ENCODE measurements at regions not wholly inside any gene's neighbourhood (a gene's known extent, or its start where the extent isn't known, plus 50 kb on each side); places are given as distances from the start of the nearest gene placed in this dataset.
A peak's percentile ranks its signal among the peaks of the same experiment; 100 is the strongest.
"Not testable (repeated sequence)": the region's sequence is repeated elsewhere in the genome, so short reads cannot be mapped to it uniquely, and the experiment has no call there.

- Histone ChIP-seq H3K36me3 (ENCODE audit: control insufficient read depth, insufficient read depth, low read length, severe bottlenecking) (no peaks in the 10 kb centered on the region), H3K27me3 (replicated peaks; ENCODE audit: control insufficient read depth, insufficient read depth, low read length) (no peaks in the 10 kb centered on the region), H3K9ac (ENCODE audit: low read length) (no peak overlapping the region), H3K4me1 (ENCODE audit: control insufficient read depth, insufficient read depth, low read length) (no peaks in the 10 kb centered on the region), H3K9me3 (ENCODE audit: control insufficient read depth, low read length) (peaks cover 8% of the 10 kb centered on the region), H3K4me3 (ENCODE audit: low read length) (no peak overlapping the region)
- DNase-seq (ENCODE audit: low read depth): no peak
Measured at GRCh38 chr1:102219463-102219862, 222.7 kb upstream of the OLFM3 start.

- H3K4me1 ChIP-seq (ENCODE audit: control insufficient read depth, insufficient read depth, low read length); H3K9me3 ChIP-seq (ENCODE audit: control insufficient read depth, low read length); H3K4me3 ChIP-seq (ENCODE audit: low read length); H3K9ac ChIP-seq (ENCODE audit: low read length); H3K27me3 ChIP-seq (replicated peaks; ENCODE audit: control insufficient read depth, insufficient read depth, low read length); H3K36me3 ChIP-seq (ENCODE audit: control insufficient read depth, insufficient read depth, low read length, severe bottlenecking); DNase-seq (ENCODE audit: low read depth): not testable (repeated sequence)
Measured at GRCh38 chr1:102210891-102211290, 214.2 kb upstream of the OLFM3 start.

GRCh38 chr1:102191723-102192122, 195.0 kb upstream of the OLFM3 start:
- DNase-seq (ENCODE audit: low read depth): peak; percentile 22
- Histone ChIP-seq H3K4me1 (ENCODE audit: control insufficient read depth, insufficient read depth, low read length) (no peaks in the 10 kb centered on the region), H3K9me3 (ENCODE audit: control insufficient read depth, low read length) (no peaks in the 10 kb centered on the region), H3K36me3 (ENCODE audit: control insufficient read depth, insufficient read depth, low read length, severe bottlenecking) (no peaks in the 10 kb centered on the region), H3K27me3 (replicated peaks; ENCODE audit: control insufficient read depth, insufficient read depth, low read length) (no peaks in the 10 kb centered on the region), H3K4me3 (ENCODE audit: low read length) (no peak overlapping the region), H3K9ac (ENCODE audit: low read length) (no peak overlapping the region)

GRCh38 chr1:102190429-102190828, 193.7 kb upstream of the OLFM3 start:
- Histone ChIP-seq H3K27me3 (replicated peaks; ENCODE audit: control insufficient read depth, insufficient read depth, low read length) (no peaks in the 10 kb centered on the region), H3K9ac (ENCODE audit: low read length) (no peak overlapping the region), H3K4me3 (ENCODE audit: low read length) (no peak overlapping the region), H3K4me1 (ENCODE audit: control insufficient read depth, insufficient read depth, low read length) (no peaks in the 10 kb centered on the region), H3K36me3 (ENCODE audit: control insufficient read depth, insufficient read depth, low read length, severe bottlenecking) (no peaks in the 10 kb centered on the region), H3K9me3 (ENCODE audit: control insufficient read depth, low read length) (no peaks in the 10 kb centered on the region)
- no peak for DNase-seq (ENCODE audit: low read depth)

- Histone ChIP-seq H3K9ac (ENCODE audit: low read length) (no peak overlapping the region), H3K9me3 (ENCODE audit: control insufficient read depth, low read length) (no peaks in the 10 kb centered on the region), H3K27me3 (replicated peaks; ENCODE audit: control insufficient read depth, insufficient read depth, low read length) (no peaks in the 10 kb centered on the region), H3K36me3 (ENCODE audit: control insufficient read depth, insufficient read depth, low read length, severe bottlenecking) (no peaks in the 10 kb centered on the region), H3K4me3 (ENCODE audit: low read length) (no peak overlapping the region), H3K4me1 (ENCODE audit: control insufficient read depth, insufficient read depth, low read length) (no peaks in the 10 kb centered on the region)
- DNase-seq (ENCODE audit: low read depth): peak; percentile 14
Measured at GRCh38 chr1:102186536-102186935, 189.8 kb upstream of the OLFM3 start.

- H3K9ac ChIP-seq (ENCODE audit: low read length): no peak overlapping the region
- H3K9me3 ChIP-seq (ENCODE audit: control insufficient read depth, low read length): no peaks in the 10 kb centered on the region
- H3K27me3 ChIP-seq (replicated peaks; ENCODE audit: control insufficient read depth, insufficient read depth, low read length): no peaks in the 10 kb centered on the region
- no peaks in the 10 kb centered on the region for H3K36me3 ChIP-seq (ENCODE audit: control insufficient read depth, insufficient read depth, low read length, severe bottlenecking)
- H3K4me1 ChIP-seq (ENCODE audit: control insufficient read depth, insufficient read depth, low read length): no peaks in the 10 kb centered on the region
- no peak for DNase-seq (ENCODE audit: low read depth)
- no peak overlapping the region for H3K4me3 ChIP-seq (ENCODE audit: low read length)
Measured at GRCh38 chr1:102185260-102185659, 188.5 kb upstream of the OLFM3 start.

- H3K9me3 ChIP-seq (ENCODE audit: control insufficient read depth, low read length): no peaks in the 10 kb centered on the region
- no peak overlapping the region for H3K4me3 ChIP-seq (ENCODE audit: low read length)
- H3K36me3 ChIP-seq (ENCODE audit: control insufficient read depth, insufficient read depth, low read length, severe bottlenecking): no peaks in the 10 kb centered on the region
- no peak overlapping the region for H3K9ac ChIP-seq (ENCODE audit: low read length)
- no peaks in the 10 kb centered on the region for H3K27me3 ChIP-seq (replicated peaks; ENCODE audit: control insufficient read depth, insufficient read depth, low read length)
- no peaks in the 10 kb centered on the region for H3K4me1 ChIP-seq (ENCODE audit: control insufficient read depth, insufficient read depth, low read length)
- no peak for DNase-seq (ENCODE audit: low read depth)
Measured at GRCh38 chr1:102184477-102184876, 187.8 kb upstream of the OLFM3 start.

GRCh38 chr1:102183711-102184110, 187.0 kb upstream of the OLFM3 start:
- Histone ChIP-seq H3K9ac (ENCODE audit: low read length) (no peak overlapping the region), H3K27me3 (replicated peaks; ENCODE audit: control insufficient read depth, insufficient read depth, low read length) (no peaks in the 10 kb centered on the region), H3K4me3 (ENCODE audit: low read length) (no peak overlapping the region), H3K4me1 (ENCODE audit: control insufficient read depth, insufficient read depth, low read length) (no peaks in the 10 kb centered on the region), H3K9me3 (ENCODE audit: control insufficient read depth, low read length) (no peaks in the 10 kb centered on the region), H3K36me3 (ENCODE audit: control insufficient read depth, insufficient read depth, low read length, severe bottlenecking) (no peaks in the 10 kb centered on the region)
- no peak for DNase-seq (ENCODE audit: low read depth)

GRCh38 chr1:102182603-102183260, 186.0 kb upstream of the OLFM3 start:
- H3K4me1 ChIP-seq (ENCODE audit: control insufficient read depth, insufficient read depth, low read length): no peaks in the 10 kb centered on the region
- no peak overlapping the region for H3K4me3 ChIP-seq (ENCODE audit: low read length)
- no peaks in the 10 kb centered on the region for H3K27me3 ChIP-seq (replicated peaks; ENCODE audit: control insufficient read depth, insufficient read depth, low read length)
- no peaks in the 10 kb centered on the region for H3K36me3 ChIP-seq (ENCODE audit: control insufficient read depth, insufficient read depth, low read length, severe bottlenecking)
- H3K9me3 ChIP-seq (ENCODE audit: control insufficient read depth, low read length): no peaks in the 10 kb centered on the region
- no peak for DNase-seq (ENCODE audit: low read depth)
- no peak overlapping the region for H3K9ac ChIP-seq (ENCODE audit: low read length)

GRCh38 chr1:102181341-102181740, 184.6 kb upstream of the OLFM3 start:
- no peak for DNase-seq (ENCODE audit: low read depth)
- Histone ChIP-seq H3K9ac (ENCODE audit: low read length) (no peak overlapping the region), H3K27me3 (replicated peaks; ENCODE audit: control insufficient read depth, insufficient read depth, low read length) (no peaks in the 10 kb centered on the region), H3K4me1 (ENCODE audit: control insufficient read depth, insufficient read depth, low read length) (no peaks in the 10 kb centered on the region), H3K4me3 (ENCODE audit: low read length) (no peak overlapping the region), H3K36me3 (ENCODE audit: control insufficient read depth, insufficient read depth, low read length, severe bottlenecking) (no peaks in the 10 kb centered on the region), H3K9me3 (ENCODE audit: control insufficient read depth, low read length) (no peaks in the 10 kb centered on the region)

- H3K4me3 ChIP-seq (ENCODE audit: low read length): no peak overlapping the region
- H3K9ac ChIP-seq (ENCODE audit: low read length): no peak overlapping the region
- H3K9me3 ChIP-seq (ENCODE audit: control insufficient read depth, low read length): no peaks in the 10 kb centered on the region
- H3K4me1 ChIP-seq (ENCODE audit: control insufficient read depth, insufficient read depth, low read length): no peaks in the 10 kb centered on the region
- H3K27me3 ChIP-seq (replicated peaks; ENCODE audit: control insufficient read depth, insufficient read depth, low read length): no peaks in the 10 kb centered on the region
- no peaks in the 10 kb centered on the region for H3K36me3 ChIP-seq (ENCODE audit: control insufficient read depth, insufficient read depth, low read length, severe bottlenecking)
- DNase-seq (ENCODE audit: low read depth): no peak
Measured at GRCh38 chr1:102178480-102178879, 181.8 kb upstream of the OLFM3 start.

GRCh38 chr1:102174259-102174863, 177.6 kb upstream of the OLFM3 start:
- no peak for DNase-seq (ENCODE audit: low read depth)
- Histone ChIP-seq H3K36me3 (ENCODE audit: control insufficient read depth, insufficient read depth, low read length, severe bottlenecking) (no peaks in the 10 kb centered on the region), H3K4me1 (ENCODE audit: control insufficient read depth, insufficient read depth, low read length) (no peaks in the 10 kb centered on the region), H3K9me3 (ENCODE audit: control insufficient read depth, low read length) (no peaks in the 10 kb centered on the region), H3K27me3 (replicated peaks; ENCODE audit: control insufficient read depth, insufficient read depth, low read length) (no peaks in the 10 kb centered on the region), H3K4me3 (ENCODE audit: low read length) (no peak overlapping the region), H3K9ac (ENCODE audit: low read length) (no peak overlapping the region)
